ENCODE measurements at regions not wholly inside any gene's neighbourhood (a gene's known extent, or its start where the extent isn't known, plus 50 kb on each side); places are given as distances from the start of the nearest gene placed in this dataset.

- intact Hi-C loops (cut with DNase I): no loop called here
- no peak for DNase-seq
- Histone ChIP-seq H3K27me3 (no peaks in the 10 kb centered on the region), H3K36me3 (peaks cover 14% of the 10 kb centered on the region), H3K4me3 (no peak overlapping the region), H3K9me3 (no peaks in the 10 kb centered on the region), H3K4me1 (peaks cover 7% of the 10 kb centered on the region), H3K27ac (no peak overlapping the region)
- no peak for TF ChIP-seq CTCF (IDR thresholded peaks at IDR 0.05)
- ATAC-seq: no peak
These were observed 158.7 kb downstream of the SIPA1L2 start for GRCh38 chr1:232471250-232471649.

- no peaks in the 10 kb centered on the region for H3K9me3 ChIP-seq
- no peak for TF ChIP-seq CTCF (IDR thresholded peaks at IDR 0.05)
- intact Hi-C loops (cut with DNase I): no loop called here
- DNase-seq: no peak
- H3K4me3 ChIP-seq: no peak overlapping the region
- ATAC-seq: no peak
- H3K27me3 ChIP-seq: no peaks in the 10 kb centered on the region
- H3K4me1 ChIP-seq: peaks cover 7% of the 10 kb centered on the region
- peaks cover 14% of the 10 kb centered on the region for H3K36me3 ChIP-seq
- H3K27ac ChIP-seq: no peak overlapping the region
These were observed 159.2 kb downstream of the SIPA1L2 start for GRCh38 chr1:232470711-232471110.

DNA sequence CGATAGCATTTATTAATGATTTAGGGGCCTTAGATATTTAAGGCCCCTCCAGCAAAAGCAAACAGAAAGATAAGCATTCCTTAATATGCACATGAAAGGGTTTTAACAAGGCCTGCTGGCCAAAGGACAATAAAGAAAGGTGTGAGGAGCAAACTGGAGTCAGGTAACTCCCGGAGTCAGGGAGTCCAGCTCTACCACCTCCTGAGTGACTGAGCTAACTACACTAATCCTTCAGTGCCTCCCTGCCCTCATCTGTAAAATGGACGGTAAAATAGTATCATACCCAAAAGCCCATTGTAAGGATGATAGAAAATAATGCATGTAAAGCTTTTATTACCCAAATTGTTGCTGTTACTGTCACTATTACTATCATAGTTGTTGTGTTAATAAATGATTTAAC, 161.7 kb downstream of the SIPA1L2 start:
- DNase-seq (no peak), ATAC-seq (no peak)
- intact Hi-C loops (cut with DNase I): no loop called here
- Histone ChIP-seq H3K4me3 (no peak overlapping the region), H3K27ac (no peak overlapping the region), H3K36me3 (peaks cover 25% of the 10 kb centered on the region), H3K4me1 (peaks cover 3% of the 10 kb centered on the region), H3K9me3 (no peaks in the 10 kb centered on the region), H3K27me3 (no peaks in the 10 kb centered on the region)
- TF ChIP-seq CTCF (IDR thresholded peaks at IDR 0.05): no peak

GRCh38 chr1:232467073-232467760, 162.7 kb downstream of the SIPA1L2 start:
- ATAC-seq (no peak), DNase-seq (no peak)
- H3K4me3 ChIP-seq: no peak overlapping the region
- no peaks in the 10 kb centered on the region for H3K27me3 ChIP-seq
- no peaks in the 10 kb centered on the region for H3K9me3 ChIP-seq
- intact Hi-C loops (cut with DNase I): no loop called here
- peaks cover 25% of the 10 kb centered on the region for H3K36me3 ChIP-seq
- no peak for TF ChIP-seq CTCF (IDR thresholded peaks at IDR 0.05)
- H3K27ac ChIP-seq: no peak overlapping the region
- no peaks in the 10 kb centered on the region for H3K4me1 ChIP-seq

DNA sequence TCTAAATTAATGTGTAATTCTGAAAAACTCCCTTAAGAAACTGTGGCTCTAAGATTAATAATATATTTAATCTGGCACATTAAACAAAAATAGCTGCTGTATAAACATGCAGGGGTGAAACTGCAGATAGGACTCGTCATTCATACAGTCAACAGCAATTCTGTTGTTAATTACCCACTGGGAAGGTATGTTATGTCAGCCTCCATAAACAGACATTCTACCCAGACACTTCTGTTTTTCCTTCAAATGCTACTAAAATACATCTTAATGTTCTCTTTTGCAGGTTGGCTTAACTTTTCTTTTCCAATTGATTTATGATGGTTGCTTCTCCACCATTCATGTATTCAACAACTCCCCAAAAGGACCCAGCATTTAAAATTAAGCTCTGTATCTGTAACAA, 165.6 kb downstream of the SIPA1L2 start:
- TF ChIP-seq CTCF (IDR thresholded peaks at IDR 0.05): no peak
- no peak for ATAC-seq

GRCh38 chr1:232463225-232463624, 166.7 kb downstream of the SIPA1L2 start:
- Histone ChIP-seq H3K36me3 (peaks cover 21% of the 10 kb centered on the region), H3K9me3 (no peaks in the 10 kb centered on the region), H3K4me3 (no peak overlapping the region), H3K4me1 (no peaks in the 10 kb centered on the region), H3K27ac (no peak overlapping the region), H3K27me3 (no peaks in the 10 kb centered on the region)
- DNase-seq: no peak
- no peak for TF ChIP-seq CTCF (IDR thresholded peaks at IDR 0.05)
- ATAC-seq: no peak
- intact Hi-C loops (cut with DNase I): no loop called here

More for the DNA sequence above, 165.6 kb downstream of the SIPA1L2 start:
- Histone ChIP-seq H3K9me3 (no peaks in the 10 kb centered on the region), H3K4me3 (no peak overlapping the region), H3K36me3 (peaks cover 21% of the 10 kb centered on the region), H3K4me1 (no peaks in the 10 kb centered on the region), H3K27ac (no peak overlapping the region), H3K27me3 (no peaks in the 10 kb centered on the region)
- no peak for DNase-seq
- intact Hi-C loops (cut with DNase I): no loop called here

All from upper lobe of right lung (tissue), 1 donor.